GM23248 (cell line): ENCODE measurements at regions not wholly inside any gene's neighbourhood (a gene's known extent, or its start where the extent isn't known, plus 50 kb on each side); places are given as distances from the start of the nearest gene placed in this dataset.

Experiments
- EZH2 ChIP-seq: fragments of 200-600 bp; sonication (generic); IDR thresholded peaks from 2 replicates; pipeline ENCODE4 v1.6.1; 2018; ENCODE audit warnings: antibody characterized with exemption, mild to moderate bottlenecking; ENCODE audit not compliant: insufficient read depth, poor library complexity, severe bottlenecking
- EZH2phosphoT487 ChIP-seq: fragments of 200-600 bp; sonication (generic); IDR thresholded peaks from 2 replicates; pipeline ENCODE4 v1.6.1; 2018; ENCODE audit warnings: antibody characterized with exemption, moderate library complexity, mild to moderate bottlenecking, low read depth; ENCODE audit not compliant: insufficient read depth

GRCh38 chrX:104488811-104489210 is 77.2 kb upstream of the IL1RAPL2 start:
- TF ChIP-seq EZH2 (no peak), EZH2phosphoT487 (no peak)
